Stomach (tissue), 8 donors: ENCODE measurements at regions not wholly inside any gene's neighbourhood (a gene's known extent, or its start where the extent isn't known, plus 50 kb on each side); places are given as distances from the start of the nearest gene placed in this dataset.

Experiments
- DNase-seq, 2 donors: peaks; one replicate each; pipeline versions ENCODE4 v3.0.0 to v3.0.0-alpha.2; 2013 to 2019
- H3K27ac ChIP-seq, 5 donors: fragments of 200-600 bp in 4 of 5; sonication (generic) in 4 of 5; one replicate each; pipeline ENCODE4 v1.5.1; 2013 to 2019; ENCODE audit warnings: mild to moderate bottlenecking in 1 of 5, moderate library complexity in 1 of 5
- H3K27me3 ChIP-seq, 3 donors: fragments of 200-600 bp; sonication (generic); one replicate each; pipeline ENCODE4 v1.5.1; 2017 to 2019; ENCODE audit warnings: mixed run types in 1 of 3
- H3K36me3 ChIP-seq, 4 donors: fragments of 200-600 bp; sonication (generic); 1 replicate in 3 of 4; 2 replicates in 1 of 4; pipeline ENCODE4 v1.5.1; 2016 to 2019
- H3K4me1 ChIP-seq, 4 donors: fragments of 200-600 bp; sonication (generic); one replicate each; pipeline ENCODE4 v1.5.1; 2016 to 2019
- H3K4me3 ChIP-seq, 4 donors: fragments of 200-600 bp; sonication (generic) in 3 of 4; one replicate each; pipeline ENCODE4 v1.5.1; 2016 to 2019; ENCODE audit warnings: mild to moderate bottlenecking in 1 of 4
- H3K9me3 ChIP-seq, 4 donors: fragments of 200-600 bp; sonication (generic); one replicate each; pipeline ENCODE4 v1.5.1; 2016 to 2019
- EP300 ChIP-seq: sonication (generic); formaldehyde crosslinking; IDR thresholded peaks from one replicate; pipeline ENCODE4 v1.6.1; 2017; ENCODE audit warnings: antibody characterized with exemption
- POLR2A ChIP-seq, 4 donors: fragments of 450-650 bp; IDR thresholded peaks; one replicate each; pipeline ENCODE4 v1.6.1; 2016; ENCODE audit warnings: antibody characterized with exemption in 4 of 4, control low read depth in 2 of 4, mild to moderate bottlenecking in 1 of 4, moderate library complexity in 1 of 4
- POLR2AphosphoS5 ChIP-seq, 3 donors: sonication (generic); formaldehyde crosslinking; IDR thresholded peaks; one replicate each; pipeline ENCODE4 v1.6.1; 2016; ENCODE audit warnings: antibody characterized with exemption in 3 of 3
- WGBS, 5 donors: extraction: QIAGEN DNeasy Blood & Tissue Kit in 3 of 5; methylation state at CpG; one replicate each; pipeline versions ENCODE4 v1.1.5 to v1.1.7; 2013 to 2018; 5-methylcytosine and 5-hydroxymethylcytosine counted together
- intact Hi-C: fragments of 100-400 bp; cut with DNase I; formaldehyde crosslinking; loops from one replicate; pipeline ENCODE4 v1.15.1; 2023; ENCODE audit warnings: low total_unique reads
- TF ChIP-seq, protein P1 (sequence below), 7 experiments: fragments of 450-650 bp in 4 of 7; fragments of 200-600 bp in 3 of 7; sonication (generic) in 3 of 7; IDR thresholded peaks; one replicate each; pipeline ENCODE4 v1.5.1; 2016 to 2019; ENCODE audit warnings: antibody characterized with exemption in 7 of 7, control low read depth in 2 of 7, mild to moderate bottlenecking in 1 of 7
- donor health status: healthy with polysubstance abuse.
- donor health status: Bipolar disorder and iron deficiency.
- donor health status: healthy.

DNA sequence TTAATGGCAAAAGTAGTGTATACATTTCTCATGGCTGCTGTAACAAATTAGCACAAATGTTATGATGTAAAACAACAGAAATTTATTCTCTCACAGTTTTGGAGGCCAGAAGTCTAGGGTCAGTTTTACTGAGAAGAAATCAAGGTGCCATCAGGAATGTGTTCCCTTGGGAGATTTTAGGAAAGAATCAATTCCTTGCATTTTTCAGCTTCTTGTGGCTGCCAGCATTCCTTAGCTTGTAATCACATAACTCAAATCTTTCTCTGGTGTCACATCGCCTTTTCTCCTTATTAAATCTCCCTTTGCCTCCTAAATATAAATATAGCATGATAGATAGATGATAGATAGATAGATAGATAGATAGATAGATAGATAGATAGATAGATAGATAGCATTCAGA, 307.0 kb upstream of the REG3G start:
- intact Hi-C loops = no loop called here
- Histone ChIP-seq H3K4me1 (no peaks in the 10 kb centered on the region), H3K27ac (no peak overlapping the region), H3K36me3 (no peaks in the 10 kb centered on the region), H3K27me3 (no peaks in the 10 kb centered on the region), H3K4me3 (no peak overlapping the region), H3K9me3 (no peaks in the 10 kb centered on the region)
- DNase-seq = no peak
- TF ChIP-seq POLR2AphosphoS5 (IDR thresholded peaks at IDR 0.05) = no peak
- TF ChIP-seq, protein P1, sequence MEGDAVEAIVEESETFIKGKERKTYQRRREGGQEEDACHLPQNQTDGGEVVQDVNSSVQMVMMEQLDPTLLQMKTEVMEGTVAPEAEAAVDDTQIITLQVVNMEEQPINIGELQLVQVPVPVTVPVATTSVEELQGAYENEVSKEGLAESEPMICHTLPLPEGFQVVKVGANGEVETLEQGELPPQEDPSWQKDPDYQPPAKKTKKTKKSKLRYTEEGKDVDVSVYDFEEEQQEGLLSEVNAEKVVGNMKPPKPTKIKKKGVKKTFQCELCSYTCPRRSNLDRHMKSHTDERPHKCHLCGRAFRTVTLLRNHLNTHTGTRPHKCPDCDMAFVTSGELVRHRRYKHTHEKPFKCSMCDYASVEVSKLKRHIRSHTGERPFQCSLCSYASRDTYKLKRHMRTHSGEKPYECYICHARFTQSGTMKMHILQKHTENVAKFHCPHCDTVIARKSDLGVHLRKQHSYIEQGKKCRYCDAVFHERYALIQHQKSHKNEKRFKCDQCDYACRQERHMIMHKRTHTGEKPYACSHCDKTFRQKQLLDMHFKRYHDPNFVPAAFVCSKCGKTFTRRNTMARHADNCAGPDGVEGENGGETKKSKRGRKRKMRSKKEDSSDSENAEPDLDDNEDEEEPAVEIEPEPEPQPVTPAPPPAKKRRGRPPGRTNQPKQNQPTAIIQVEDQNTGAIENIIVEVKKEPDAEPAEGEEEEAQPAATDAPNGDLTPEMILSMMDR (IDR thresholded peaks at IDR 0.05) = no peak
- WGBS, 5 donors = 35 to 62% (median 50%) methylated on average over 1 of the region's 1 CpG

DNA sequence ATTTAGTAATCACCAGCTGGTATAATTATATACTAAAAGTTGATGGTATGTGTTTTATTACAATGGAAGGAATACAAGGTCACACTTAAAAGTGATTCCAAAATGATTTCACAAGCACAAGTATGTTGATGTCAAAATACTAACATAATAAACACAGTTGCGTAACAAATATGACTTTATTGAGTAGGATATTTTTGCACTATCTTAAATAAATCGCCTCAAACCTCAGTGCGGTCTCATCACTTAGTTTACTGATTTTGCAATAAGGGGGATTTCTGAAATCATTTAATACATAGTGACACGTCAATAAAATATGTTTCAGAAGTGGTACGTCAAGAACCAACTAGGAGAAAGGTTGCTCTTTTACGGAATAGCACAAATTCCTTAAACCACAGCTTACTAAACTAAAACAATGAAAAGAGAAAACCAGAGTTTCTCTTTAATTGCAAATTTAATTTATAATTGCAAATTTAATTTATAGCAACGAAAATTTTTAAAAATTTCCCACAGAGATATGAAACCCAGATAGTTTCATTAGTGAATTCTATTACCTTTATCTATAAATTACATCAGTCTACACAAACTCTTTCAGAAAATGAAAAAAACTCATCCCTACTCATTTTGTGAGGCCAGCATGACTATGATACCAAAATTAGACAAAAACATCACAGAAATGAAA, 304.0 kb upstream of the REG3G start:
- intact Hi-C loops = no loop called here
- H3K4me3 ChIP-seq = no peak overlapping the region
- no peaks in the 10 kb centered on the region for H3K27me3 ChIP-seq
- no peaks in the 10 kb centered on the region for H3K9me3 ChIP-seq
- no peak for DNase-seq
- TF ChIP-seq, protein P1 (IDR thresholded peaks at IDR 0.05) = no peak
- no peak for TF ChIP-seq POLR2AphosphoS5 (IDR thresholded peaks at IDR 0.05)
- no peak for TF ChIP-seq EP300
- no peak for TF ChIP-seq POLR2A (IDR thresholded peaks at IDR 0.05)
- H3K4me1 ChIP-seq = no peaks in the 10 kb centered on the region
- no peaks in the 10 kb centered on the region for H3K36me3 ChIP-seq
- H3K27ac ChIP-seq = no peak overlapping the region
- WGBS, 5 donors = 81 to 85% (median 84%) methylated on average over 7 of the region's 7 CpGs

DNA sequence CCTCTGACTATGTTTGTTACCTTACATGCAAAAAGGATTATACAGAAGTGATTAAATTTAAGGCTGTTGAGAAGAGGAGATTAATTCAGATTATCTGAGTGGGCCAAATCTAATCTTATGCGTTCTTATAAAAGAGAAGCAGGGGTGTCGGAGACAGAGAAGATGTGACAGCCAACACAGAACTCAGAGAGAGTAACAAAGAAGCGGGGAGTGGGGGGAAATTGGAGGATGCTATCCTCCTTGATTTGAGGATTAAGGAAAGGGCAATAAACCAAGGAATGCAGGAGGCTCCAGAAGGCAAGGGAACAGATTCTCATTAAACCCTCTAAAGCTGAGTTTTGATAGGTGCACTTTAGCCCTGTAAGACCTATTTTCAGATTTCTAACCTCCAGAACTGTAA, 291.3 kb upstream of the REG3G start:
- Histone ChIP-seq H3K27ac (no peak overlapping the region), H3K36me3 (no peaks in the 10 kb centered on the region), H3K27me3 (no peaks in the 10 kb centered on the region), H3K4me1 (no peaks in the 10 kb centered on the region), H3K9me3 (no peaks in the 10 kb centered on the region), H3K4me3 (no peak overlapping the region)
- DNase-seq = no peak
- no peak for TF ChIP-seq EP300
- no peak for TF ChIP-seq POLR2A (IDR thresholded peaks at IDR 0.05)
- no peak for TF ChIP-seq POLR2AphosphoS5 (IDR thresholded peaks at IDR 0.05)
- TF ChIP-seq, protein P1 (IDR thresholded peaks at IDR 0.05) = no peak
- intact Hi-C loops = no loop called here
- WGBS, 5 donors = 80 to 89% (median 83%) methylated on average over 3 of the region's 3 CpGs

DNA sequence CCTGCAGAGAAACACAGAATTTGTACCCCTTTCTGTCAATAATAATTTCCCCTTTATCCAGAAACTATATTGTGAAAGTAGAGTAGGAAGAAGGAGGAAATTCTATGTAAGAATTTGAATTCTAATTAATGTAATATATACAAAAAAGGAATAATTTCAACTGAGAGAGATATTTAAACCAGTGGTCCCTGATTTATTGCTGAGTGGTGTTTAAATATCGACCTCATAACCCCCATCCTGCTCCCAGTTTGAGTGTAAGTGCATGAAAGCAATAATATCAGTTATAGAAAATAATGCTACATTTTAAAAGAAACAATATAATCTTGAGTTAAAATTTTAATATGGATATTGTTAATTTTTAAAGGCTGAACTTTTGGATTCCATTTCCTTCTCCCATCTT, 286.2 kb upstream of the REG3G start:
- no peaks in the 10 kb centered on the region for H3K27me3 ChIP-seq
- intact Hi-C loops = no loop called here
- H3K27ac ChIP-seq = no peak overlapping the region
- no peaks in the 10 kb centered on the region for H3K36me3 ChIP-seq
- H3K4me3 ChIP-seq = no peak overlapping the region
- no peak for DNase-seq
- no peaks in the 10 kb centered on the region for H3K4me1 ChIP-seq
- 37 to 68% (median 57%) methylated on average over 1 of the region's 1 CpG for WGBS, 5 donors
- peaks cover 0 to 4% (median 0%) of the 10 kb centered on the region in 4 donors for H3K9me3 ChIP-seq
- TF ChIP-seq POLR2AphosphoS5 (IDR thresholded peaks at IDR 0.05) = no peak
- TF ChIP-seq POLR2A (IDR thresholded peaks at IDR 0.05) = no peak
- TF ChIP-seq, protein P1 (IDR thresholded peaks at IDR 0.05) = no peak
- no peak for TF ChIP-seq EP300
